ENCODE measurements at regions not wholly inside any gene's neighbourhood (a gene's known extent, or its start where the extent isn't known, plus 50 kb on each side); places are given as distances from the start of the nearest gene placed in this dataset.
"Not testable (repeated sequence)": the region's sequence is repeated elsewhere in the genome, so short reads cannot be mapped to it uniquely, and the experiment has no call there.

DNA sequence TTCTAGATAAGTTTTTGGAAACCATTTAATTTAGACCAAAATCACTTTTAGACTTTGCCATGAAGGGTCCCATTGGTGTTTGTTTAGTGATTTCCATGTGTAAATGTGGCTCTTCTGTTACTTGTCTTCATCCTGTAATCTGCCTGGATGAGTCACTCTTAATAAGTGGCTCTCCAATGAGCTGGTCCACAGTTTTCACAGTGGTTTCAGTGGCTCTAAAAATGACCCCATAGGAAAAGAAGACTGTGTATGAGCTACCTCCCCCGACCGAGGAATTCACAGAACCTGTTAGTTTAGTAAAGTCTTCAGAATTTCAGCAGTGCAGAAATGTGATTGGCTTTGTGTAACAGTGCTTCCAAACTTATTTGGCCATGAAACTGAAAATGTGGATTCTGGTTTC is 492.0 kb upstream of the MARCKS start:
- no peak for DNase-seq (ENCODE audit: low read depth in 2 of 2)

DNA sequence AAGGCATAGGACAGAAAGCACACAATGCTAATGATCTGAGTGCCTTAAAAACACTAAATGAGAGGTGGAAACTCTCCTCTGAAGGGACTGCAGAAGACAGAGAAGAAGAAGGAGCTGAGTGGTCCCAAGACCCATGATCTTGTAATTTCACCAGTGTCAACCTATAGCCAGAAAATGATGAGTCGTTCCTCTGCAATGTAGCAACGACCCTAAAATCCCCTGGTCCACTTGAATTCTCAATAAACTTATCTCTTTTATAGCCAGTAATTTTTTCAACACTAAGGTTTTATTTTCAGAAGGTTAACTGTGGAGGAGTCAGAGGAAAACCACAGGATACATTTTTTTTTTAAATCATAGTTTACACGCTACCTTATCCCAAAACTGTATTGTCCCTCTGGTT is 490.6 kb upstream of the MARCKS start:
- DNase-seq (ENCODE audit: low read depth in 2 of 2): no peak

- DNase-seq (ENCODE audit: low read depth in 2 of 2): no peak
Observed at GRCh38 chr6:113370508-113371502, 486.3 kb upstream of the MARCKS start.

DNA sequence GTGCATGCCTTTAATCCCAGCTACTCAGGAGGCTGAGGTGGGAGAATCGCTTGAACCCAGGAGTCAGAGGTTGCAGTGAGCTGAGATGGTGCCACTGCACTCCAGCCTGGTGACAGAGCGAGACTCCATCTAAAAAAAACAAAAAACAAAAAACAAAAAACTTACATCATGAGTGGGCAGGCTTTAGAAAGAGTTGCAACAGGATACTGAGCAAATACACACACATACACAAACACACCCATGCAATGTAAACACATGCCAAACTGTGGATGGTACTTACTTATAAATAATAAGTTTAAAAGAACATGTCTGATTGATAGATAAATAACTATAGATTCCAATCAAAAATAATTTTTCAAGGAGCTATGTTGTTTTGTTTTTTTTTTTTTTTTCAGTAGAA is 481.7 kb upstream of the MARCKS start:
- DNase-seq (ENCODE audit: low read depth in 2 of 2): not testable (repeated sequence)

- DNase-seq (ENCODE audit: low read depth in 2 of 2): no peak
Observed at GRCh38 chr6:113375950-113376846, 480.9 kb upstream of the MARCKS start.

DNA sequence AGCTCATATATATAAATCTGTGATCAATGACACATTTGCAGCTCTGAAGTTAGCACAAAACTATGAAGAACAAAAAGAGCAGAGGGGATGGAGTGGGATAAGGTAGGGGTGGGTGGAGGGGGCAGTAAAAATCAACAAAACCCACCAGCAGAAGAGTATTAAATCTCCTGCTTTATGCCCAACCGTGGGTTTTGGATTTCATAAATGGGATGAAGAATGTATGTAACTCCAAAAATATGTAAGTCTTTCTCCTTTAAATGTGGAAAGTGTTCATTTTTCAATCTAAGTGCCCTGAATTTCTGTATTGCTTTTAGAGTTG is 480.3 kb upstream of the MARCKS start:
- DNase-seq (ENCODE audit: low read depth in 2 of 2): no peak

DNA sequence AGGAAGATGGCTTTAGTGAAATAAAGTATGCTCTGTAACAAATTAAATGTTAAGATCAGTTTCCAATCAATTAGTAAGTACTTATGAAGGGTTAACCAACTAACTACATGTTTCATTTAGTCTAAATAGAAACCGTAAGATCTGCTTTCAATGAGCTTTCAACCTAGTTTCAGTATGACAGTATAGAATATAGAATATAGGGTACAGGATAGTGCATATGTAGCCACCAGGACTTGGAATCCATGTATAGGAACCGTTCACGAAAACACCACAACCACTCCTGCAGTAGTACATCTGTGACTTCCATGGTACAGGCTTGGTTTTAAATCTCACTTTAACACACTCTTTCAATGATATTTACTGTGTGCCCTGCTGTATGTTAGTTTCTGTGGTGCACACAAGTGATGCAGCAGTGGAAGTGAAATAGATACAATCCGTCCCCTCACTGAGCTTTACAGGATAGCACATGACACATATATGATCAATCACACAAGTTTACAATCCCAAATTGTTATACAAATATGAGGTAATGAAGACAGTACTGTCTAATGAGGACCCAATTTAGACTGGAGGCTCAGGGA is 479.7 kb upstream of the MARCKS start:
- no peak for DNase-seq (ENCODE audit: low read depth in 2 of 2)

GRCh38 chr6:113380591-113380990 is 476.6 kb upstream of the MARCKS start:
- DNase-seq (ENCODE audit: low read depth in 2 of 2): no peak

GRCh38 chr6:113381232-113381631 is 475.9 kb upstream of the MARCKS start:
- DNase-seq (ENCODE audit: low read depth in 2 of 2): no peak

DNA sequence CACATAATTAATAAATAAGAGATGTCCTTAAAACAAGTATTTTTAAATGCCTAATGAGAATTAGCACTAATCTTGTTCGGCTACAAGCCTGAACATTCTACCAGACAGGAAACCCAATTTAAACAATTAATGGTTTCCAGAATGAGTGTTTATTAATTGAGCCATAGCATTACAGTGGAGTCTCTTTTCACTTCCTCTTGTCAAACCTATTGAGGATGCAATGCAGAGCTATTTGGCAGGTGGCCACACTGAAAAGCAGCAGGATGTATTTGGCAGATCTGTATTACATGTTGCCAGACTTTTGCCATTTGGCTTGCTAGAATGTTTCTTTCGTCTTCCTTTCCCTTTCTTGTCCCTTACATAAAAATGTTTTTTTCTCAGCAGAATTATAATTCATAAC is 475.2 kb upstream of the MARCKS start:
- no peak for DNase-seq (ENCODE audit: low read depth in 2 of 2)

DNA sequence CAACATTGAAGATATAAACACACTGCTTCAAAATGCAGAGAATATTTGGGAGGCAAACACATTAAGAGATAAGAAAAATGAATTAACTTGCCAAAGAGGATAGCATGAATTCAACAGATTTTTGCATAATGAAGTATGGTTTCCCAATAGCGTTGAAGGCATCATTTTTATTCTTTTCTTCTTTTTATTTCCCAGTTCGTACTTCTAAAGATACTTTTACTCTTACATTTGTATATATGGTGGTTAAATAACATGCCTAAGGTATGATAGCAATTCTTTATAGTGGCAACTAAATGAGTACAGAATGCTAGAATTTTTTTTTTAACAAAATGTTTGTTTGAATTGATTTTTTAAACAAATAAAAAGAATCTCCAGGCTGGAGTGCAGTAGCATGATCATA is 473.4 kb upstream of the MARCKS start:
- no peak for DNase-seq (ENCODE audit: low read depth in 2 of 2)

DNA sequence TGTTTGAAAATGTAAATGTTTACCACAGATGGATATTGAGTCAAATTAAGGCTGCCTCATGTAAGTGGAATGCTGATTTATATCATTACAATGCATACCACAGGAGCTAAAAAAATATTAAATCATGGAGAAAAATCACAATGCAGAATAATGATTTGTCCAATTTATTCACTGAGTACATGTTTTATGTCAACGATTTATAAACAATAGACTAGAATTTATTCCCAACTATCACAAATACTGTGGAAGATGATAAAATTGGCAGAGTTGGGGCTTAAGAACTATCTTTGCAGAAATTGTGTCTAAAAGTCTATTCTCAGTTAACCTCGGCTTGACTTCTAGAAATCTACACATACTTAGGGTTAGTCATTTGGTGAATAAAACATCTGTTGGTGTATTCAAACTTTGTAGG is 472.1 kb upstream of the MARCKS start:
- no peak for DNase-seq (ENCODE audit: low read depth in 2 of 2)

DNA sequence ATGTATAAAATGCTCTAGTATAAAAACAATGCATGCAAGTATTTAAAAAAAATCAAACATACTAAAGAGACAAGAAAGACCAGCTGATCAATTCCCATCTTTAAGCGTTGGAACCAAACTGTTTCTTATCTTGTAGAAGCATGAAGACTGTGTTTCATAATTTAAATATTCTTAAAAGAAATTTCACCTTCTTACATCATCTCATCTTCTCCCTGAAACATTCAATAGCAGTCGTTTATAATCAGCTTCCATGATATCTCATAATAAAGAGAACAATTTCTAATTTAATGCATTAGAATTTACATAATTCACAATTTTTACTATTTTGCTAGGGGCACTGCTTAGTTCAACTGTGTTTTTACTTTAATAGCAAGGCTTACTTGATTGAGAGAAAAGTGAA is 468.1 kb upstream of the MARCKS start:
- DNase-seq (ENCODE audit: low read depth in 2 of 2): no peak

- DNase-seq (ENCODE audit: low read depth in 2 of 2): no peak
Observed at GRCh38 chr6:113392551-113393055, 464.5 kb upstream of the MARCKS start.

- no peak for DNase-seq (ENCODE audit: low read depth in 2 of 2)
Observed at GRCh38 chr6:113394216-113394615, 462.9 kb upstream of the MARCKS start.

DNA sequence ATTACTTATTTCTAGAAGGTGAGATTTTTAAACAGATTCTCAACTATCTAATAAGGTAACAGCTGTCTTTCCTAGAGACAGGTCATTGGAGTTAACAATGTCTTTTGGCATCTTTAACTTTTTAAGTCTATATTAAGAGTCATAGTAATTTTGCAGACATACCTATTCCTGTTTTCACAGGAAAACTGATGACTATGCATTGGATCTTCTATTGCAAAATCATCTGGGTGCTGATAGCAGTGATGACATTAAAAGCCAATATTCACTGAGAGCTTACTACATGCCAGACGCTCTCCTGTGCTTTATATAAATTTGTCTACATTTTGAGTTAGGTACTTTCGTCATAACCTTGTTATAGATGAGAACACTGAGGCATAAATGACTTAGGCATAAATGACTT is 462.4 kb upstream of the MARCKS start:
- DNase-seq (ENCODE audit: low read depth in 2 of 2): no peak

DNA sequence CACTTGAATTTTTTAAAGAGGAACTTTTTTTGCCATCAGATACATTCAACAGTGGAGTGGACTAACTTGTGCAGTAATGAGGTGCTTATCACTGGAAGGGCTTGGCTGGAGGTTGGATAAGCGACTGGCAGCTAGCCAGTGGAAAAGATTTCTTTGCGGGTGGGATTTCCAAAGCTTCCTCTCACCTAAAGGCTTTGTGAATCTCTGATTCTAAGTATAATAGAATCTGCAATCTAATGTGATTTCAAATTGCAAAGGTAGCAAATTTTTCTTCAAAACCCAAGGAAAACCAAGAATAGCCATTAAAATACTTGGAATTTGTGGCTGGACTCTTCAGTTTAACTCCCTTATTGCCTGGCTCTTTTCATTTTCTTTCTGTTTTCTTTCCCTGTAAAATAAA is 460.4 kb upstream of the MARCKS start:
- no peak for DNase-seq (ENCODE audit: low read depth in 2 of 2)

GRCh38 chr6:113397236-113397635 is 459.9 kb upstream of the MARCKS start:
- no peak for DNase-seq (ENCODE audit: low read depth in 2 of 2)

- DNase-seq (ENCODE audit: low read depth in 2 of 2): no peak
Observed at GRCh38 chr6:113401231-113401630, 455.9 kb upstream of the MARCKS start.

DNA sequence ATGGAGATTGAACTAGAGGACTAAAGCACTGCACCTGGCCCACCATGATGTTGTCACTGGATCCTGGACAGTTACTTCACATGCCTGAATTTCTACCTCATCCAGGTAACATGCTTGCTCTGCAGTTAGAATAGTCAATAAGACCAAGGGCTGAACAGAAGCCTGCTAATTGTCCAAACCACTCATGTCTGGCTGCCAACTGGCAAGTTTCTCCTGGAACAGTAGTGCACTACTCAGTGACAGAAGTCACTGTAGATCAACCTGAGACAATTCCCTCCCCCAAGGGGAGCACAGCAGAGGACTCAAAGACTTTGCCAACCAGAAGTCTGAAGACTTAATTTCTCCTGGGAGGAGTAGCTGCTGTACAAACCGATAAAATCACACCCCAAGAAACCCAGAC is 454.6 kb upstream of the MARCKS start:
- DNase-seq (ENCODE audit: low read depth in 2 of 2): no peak

DNA sequence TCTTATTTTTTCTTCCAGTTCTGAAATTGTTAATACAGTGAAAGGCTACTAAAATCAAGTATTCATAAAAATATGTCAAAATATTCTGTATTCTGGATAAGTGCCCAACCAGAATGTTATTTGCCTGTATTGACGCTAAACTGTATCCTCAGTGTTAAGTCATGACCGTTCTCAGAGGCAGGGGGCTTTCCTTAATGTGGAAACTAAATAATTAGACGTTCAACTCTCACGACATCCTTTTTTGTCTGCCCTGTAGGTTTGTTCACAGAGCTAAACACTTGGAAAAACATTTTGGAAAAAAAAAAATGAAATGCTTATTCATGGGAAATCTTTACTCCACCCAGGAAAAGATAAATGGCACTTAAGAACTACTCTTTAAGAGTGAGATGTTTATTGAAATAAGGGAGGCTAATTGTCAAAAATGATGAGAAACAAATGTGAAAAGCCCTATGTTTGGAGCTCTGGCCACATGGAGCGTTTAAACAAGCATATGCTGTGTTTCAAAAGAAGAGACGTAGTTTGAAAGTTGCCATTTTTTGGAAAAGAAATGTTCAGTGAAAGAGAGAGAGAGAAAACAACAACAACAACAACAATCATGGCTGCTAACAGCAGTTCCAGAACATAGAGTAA is 453.1 kb upstream of the MARCKS start:
- no peak for DNase-seq (ENCODE audit: low read depth in 2 of 2)
